ENCODE measurements at regions not wholly inside any gene's neighbourhood (a gene's known extent, or its start where the extent isn't known, plus 50 kb on each side); places are given as distances from the start of the nearest gene placed in this dataset.

GRCh38 chr7:67422601-67423000 lies 426.0 kb downstream of the TYW1 start:
- TF ChIP-seq CTCF (conservative IDR thresholded peaks at IDR 0.05; ENCODE audit: low read length) (no peak), EZH2phosphoT487 (IDR thresholded peaks at IDR 0.05; ENCODE audit: borderline replicate concordance) (no peak)
